GM10266 (cell line): ENCODE measurements at regions not wholly inside any gene's neighbourhood (a gene's known extent, or its start where the extent isn't known, plus 50 kb on each side); places are given as distances from the start of the nearest gene placed in this dataset.

Experiments
- DNase-seq: peaks from one replicate; pipeline ENCODE4 v3.0.0; 2012; ENCODE audit errors: extremely low spot score
- CTCF ChIP-seq: IDR thresholded peaks from 2 replicates; pipeline ENCODE4 v1.5.1; 2012; ENCODE audit warnings: mild to moderate bottlenecking, low read depth; ENCODE audit not compliant: control insufficient read depth, insufficient read depth; ENCODE audit errors: missing control alignments

- no peak for DNase-seq
- no peak for TF ChIP-seq CTCF
Observed at GRCh38 chr9:70470050-70471015, 55.9 kb upstream of the KLF9 start.

DNA sequence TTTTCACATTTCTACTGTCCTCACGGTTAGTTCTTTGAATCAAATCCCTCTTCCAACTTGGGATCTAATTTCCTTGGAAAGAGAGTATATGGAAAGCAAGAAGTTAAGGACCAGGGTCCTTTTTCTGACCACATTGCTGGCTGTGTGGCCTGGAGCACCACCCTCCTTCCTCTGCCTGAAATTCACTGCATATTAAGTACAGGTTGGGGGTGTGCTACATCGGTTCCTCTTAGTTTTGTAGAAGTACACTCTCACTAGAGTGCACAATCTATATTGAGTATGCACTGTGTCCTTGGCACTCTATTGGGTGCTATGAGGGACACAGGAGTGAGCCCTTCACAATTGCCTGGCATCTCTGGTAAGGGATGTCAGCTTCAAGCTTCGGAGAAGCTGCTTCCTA lies 53.8 kb upstream of the KLF9 start:
- DNase-seq = no peak
- TF ChIP-seq CTCF = no peak

DNA sequence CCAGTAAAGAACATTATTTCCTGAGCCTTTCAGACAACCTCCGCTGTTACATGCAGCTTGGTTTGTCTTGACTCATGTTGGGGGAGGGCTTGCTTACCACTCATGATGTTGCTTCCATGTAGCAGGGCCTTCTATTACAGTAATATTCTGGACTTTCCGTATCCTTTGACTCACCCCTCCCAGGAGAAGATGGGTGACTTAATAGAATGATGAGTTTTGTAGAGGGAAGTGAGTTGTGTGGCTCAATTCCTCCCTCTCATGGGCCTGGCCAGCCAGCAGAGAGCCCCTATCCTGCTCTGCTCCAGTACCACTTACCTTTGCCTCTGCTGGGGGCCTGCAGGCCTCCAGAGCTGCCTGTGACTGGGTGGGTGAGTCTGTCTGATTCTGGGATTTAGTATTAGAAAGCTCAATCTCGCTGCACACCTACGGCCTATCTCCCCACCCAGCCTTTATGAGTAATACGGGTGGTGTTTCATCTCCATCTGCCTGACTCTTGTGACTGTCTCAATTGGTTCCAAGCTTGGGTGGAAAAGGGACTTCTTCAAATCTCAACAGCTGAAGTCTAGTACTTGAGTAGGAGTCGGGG lies 52.6 kb upstream of the KLF9 start:
- TF ChIP-seq CTCF = no peak
- DNase-seq = no peak

- no peak for TF ChIP-seq CTCF
- no peak for DNase-seq
Observed at GRCh38 chr9:70465904-70466303, 51.4 kb upstream of the KLF9 start.

DNA sequence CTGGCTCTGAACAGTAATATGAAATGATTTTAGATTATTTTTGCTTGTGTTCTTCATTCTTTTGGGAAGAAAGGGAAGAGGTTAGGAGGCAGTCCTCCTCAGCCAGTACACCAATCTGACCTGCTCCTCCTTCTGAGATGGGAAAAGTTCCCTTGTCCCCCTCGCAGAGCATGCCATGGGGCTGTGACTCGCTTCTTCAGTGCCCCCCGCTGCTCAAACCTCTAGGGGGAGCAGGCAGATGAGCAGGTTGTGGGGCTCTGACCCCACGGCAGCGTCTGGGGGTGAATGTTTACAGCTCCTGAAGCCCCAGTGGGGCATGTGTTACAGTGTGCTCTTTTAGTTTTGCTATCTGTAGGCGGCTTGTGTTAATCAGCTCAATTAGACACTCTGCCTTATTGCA lies 50.9 kb upstream of the KLF9 start:
- TF ChIP-seq CTCF = peak; percentile 4

More for the DNA sequence above, 50.9 kb upstream of the KLF9 start:
- no peak for DNase-seq
